ENCODE measurements at regions not wholly inside any gene's neighbourhood (a gene's known extent, or its start where the extent isn't known, plus 50 kb on each side); places are given as distances from the start of the nearest gene placed in this dataset.

DNA sequence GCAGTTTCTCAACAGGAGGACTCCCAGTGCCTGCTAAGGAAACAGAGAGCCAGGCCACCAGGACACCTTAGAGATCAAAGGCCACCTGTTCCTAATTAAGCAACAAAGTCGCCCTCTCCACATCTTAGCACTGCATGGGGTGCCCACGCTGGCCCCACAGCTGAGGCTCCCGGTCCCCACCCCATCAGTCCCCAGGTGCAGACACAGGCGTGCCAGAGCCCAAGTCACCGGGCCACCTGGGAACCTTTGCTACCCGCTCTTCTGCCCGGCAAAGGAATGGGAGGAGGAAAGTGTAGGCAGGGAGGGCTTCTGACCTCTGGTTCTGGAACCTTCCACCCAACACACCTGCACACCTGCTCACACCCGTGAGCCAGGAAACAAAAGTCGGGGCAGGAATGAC, 85.5 kb upstream of the PRR5 start:
- no peak for TF ChIP-seq POLR2AphosphoS5 (IDR thresholded peaks at IDR 0.05; ENCODE audit: low read depth, low read length)
- TF ChIP-seq, protein P1, sequence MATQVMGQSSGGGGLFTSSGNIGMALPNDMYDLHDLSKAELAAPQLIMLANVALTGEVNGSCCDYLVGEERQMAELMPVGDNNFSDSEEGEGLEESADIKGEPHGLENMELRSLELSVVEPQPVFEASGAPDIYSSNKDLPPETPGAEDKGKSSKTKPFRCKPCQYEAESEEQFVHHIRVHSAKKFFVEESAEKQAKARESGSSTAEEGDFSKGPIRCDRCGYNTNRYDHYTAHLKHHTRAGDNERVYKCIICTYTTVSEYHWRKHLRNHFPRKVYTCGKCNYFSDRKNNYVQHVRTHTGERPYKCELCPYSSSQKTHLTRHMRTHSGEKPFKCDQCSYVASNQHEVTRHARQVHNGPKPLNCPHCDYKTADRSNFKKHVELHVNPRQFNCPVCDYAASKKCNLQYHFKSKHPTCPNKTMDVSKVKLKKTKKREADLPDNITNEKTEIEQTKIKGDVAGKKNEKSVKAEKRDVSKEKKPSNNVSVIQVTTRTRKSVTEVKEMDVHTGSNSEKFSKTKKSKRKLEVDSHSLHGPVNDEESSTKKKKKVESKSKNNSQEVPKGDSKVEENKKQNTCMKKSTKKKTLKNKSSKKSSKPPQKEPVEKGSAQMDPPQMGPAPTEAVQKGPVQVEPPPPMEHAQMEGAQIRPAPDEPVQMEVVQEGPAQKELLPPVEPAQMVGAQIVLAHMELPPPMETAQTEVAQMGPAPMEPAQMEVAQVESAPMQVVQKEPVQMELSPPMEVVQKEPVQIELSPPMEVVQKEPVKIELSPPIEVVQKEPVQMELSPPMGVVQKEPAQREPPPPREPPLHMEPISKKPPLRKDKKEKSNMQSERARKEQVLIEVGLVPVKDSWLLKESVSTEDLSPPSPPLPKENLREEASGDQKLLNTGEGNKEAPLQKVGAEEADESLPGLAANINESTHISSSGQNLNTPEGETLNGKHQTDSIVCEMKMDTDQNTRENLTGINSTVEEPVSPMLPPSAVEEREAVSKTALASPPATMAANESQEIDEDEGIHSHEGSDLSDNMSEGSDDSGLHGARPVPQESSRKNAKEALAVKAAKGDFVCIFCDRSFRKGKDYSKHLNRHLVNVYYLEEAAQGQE (IDR thresholded peaks at IDR 0.05; ENCODE audit: insufficient read depth in 1 of 2, low read depth in 2 of 2, low read length in 2 of 2), result no peak
- no peak for TF ChIP-seq TAF1 (IDR thresholded peaks at IDR 0.05; ENCODE audit: borderline replicate concordance, insufficient read depth, low read length)

Measured in PFSK-1 (cell line).